ENCODE measurements at regions not wholly inside any gene's neighbourhood (a gene's known extent, or its start where the extent isn't known, plus 50 kb on each side); places are given as distances from the start of the nearest gene placed in this dataset.

DNA sequence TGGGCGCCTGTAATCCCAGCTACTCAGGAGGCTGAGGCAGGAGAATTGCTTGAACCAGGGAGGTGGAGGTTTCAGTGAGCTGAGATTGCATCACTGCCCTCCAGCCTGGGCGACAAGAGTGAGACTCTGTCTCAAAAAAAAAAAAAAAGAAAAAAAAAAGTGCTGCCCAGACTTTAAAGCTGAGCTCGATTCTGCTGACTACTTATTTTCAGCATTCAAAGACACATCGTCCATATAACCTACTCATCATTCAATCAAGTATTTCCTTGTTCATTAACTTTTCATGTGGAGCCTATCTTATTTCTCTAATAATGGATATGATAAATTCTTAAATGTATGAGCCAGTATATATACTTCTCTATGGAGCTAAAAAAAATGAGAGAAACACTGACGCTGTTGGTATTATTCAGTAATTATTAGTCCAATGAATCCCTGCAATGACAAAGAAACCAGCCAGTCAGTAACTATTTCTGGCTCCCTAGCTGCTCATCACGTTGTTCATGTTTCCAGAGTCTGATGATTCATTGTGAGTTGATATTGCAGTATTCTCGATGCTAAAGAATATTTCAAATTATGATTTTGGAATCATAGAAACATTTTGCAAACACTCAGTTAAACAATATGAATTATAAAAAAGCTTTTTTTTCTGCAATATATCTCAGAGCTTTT is 111.9 kb downstream of the RAP2B start:
- TF ChIP-seq YY1 (IDR thresholded peaks at IDR 0.05; ENCODE audit: insufficient read depth, insufficient read length) (no peak), ZNF274 (IDR thresholded peaks at IDR 0.05; ENCODE audit: low read depth, low read length) (no peak), SUZ12 (IDR thresholded peaks at IDR 0.05; ENCODE audit: extremely low read depth, insufficient read depth, insufficient read length) (no peak)

All from NT2/D1 (cell line).